ENCODE measurements at regions not wholly inside any gene's neighbourhood (a gene's known extent, or its start where the extent isn't known, plus 50 kb on each side); places are given as distances from the start of the nearest gene placed in this dataset.

GRCh38 chr3:33932010-33932764 is 133.8 kb downstream of the PDCD6IP start:
- Histone ChIP-seq H3K4me2 (replicated peaks; ENCODE audit: low read depth, low read length, poor library complexity, severe bottlenecking) (no peak overlapping the region), H2AFZ (ENCODE audit: insufficient read depth, low read depth, low read length, poor library complexity, severe bottlenecking) (no peak overlapping the region), H3K4me3 (ENCODE audit: control extremely low read depth in 1 of 5, extremely low read depth in 1 of 5, insufficient read depth in 1 of 5, low read depth in 2 of 5, low read length in 4 of 5) (no peak overlapping the region), H3K27ac (ENCODE audit: low read length in 2 of 2) (no peak overlapping the region), H3K79me2 (ENCODE audit: control insufficient read depth, insufficient read depth, low read length) (no peaks in the 10 kb centered on the region), H3K27me3 (replicated peaks in 1 of 4; ENCODE audit: control extremely low read depth in 1 of 4, control insufficient read depth in 3 of 4, insufficient read depth in 4 of 4, low read length in 3 of 4) (peaks cover 0 to 3% (median 0%) of the 10 kb centered on the region in 4 experiments), H3K4me1 (ENCODE audit: control insufficient read depth in 2 of 2, insufficient read depth in 2 of 2, low read length in 2 of 2) (no peaks in the 10 kb centered on the region), H4K20me1 (ENCODE audit: control insufficient read depth, insufficient read depth, low read length, poor library complexity, severe bottlenecking) (no peaks in the 10 kb centered on the region), H3K36me3 (replicated peaks in 1 of 2; ENCODE audit: control extremely low read depth in 1 of 2, control insufficient read depth in 1 of 2, extremely low read depth in 1 of 2, insufficient read depth in 2 of 2, low read length in 1 of 2) (no peaks in the 10 kb centered on the region), H3K9me3 (ENCODE audit: control extremely low read depth in 1 of 3, control insufficient read depth in 2 of 3, insufficient read depth in 1 of 3, low read length in 2 of 3) (no peaks in the 10 kb centered on the region), H3K9ac (ENCODE audit: low read length) (no peak overlapping the region)
- H3K27me3 Mint-ChIP-seq = peaks cover 3% of the 10 kb centered on the region
- H3K9me3 Mint-ChIP-seq (ENCODE audit: insufficient read depth) = no peaks in the 10 kb centered on the region
- ChIA-PET CTCF (no interaction called here), POLR2A (no interaction called here)
- no peaks in the 10 kb centered on the region for H3K4me1 Mint-ChIP-seq
- WGBS (ENCODE audit: insufficient coverage) = 84% methylated on average over 2 of the region's 6 CpGs
- TF ChIP-seq CTCF (IDR thresholded peaks at IDR 0.05) = no peak
- no peak for TF ChIP-seq EZH2 (IDR thresholded peaks at IDR 0.05; ENCODE audit: borderline replicate concordance, insufficient read depth, low read depth, low read length, poor library complexity, severe bottlenecking)
- no peak for ATAC-seq (ENCODE audit: low read depth)
- H3K27ac Mint-ChIP-seq = no peak overlapping the region
- no peak overlapping the region for H3K4me3 Mint-ChIP-seq
- intact Hi-C loops (cut with micrococcal nuclease) = no loop called here
- no peak for DNase-seq

- 81% methylated on average over 3 of the region's 3 CpGs for WGBS (ENCODE audit: insufficient coverage)
These were observed 137.9 kb downstream of the PDCD6IP start for GRCh38 chr3:33936171-33936920.

More at GRCh38 chr3:33936171-33936920, 137.9 kb downstream of the PDCD6IP start:
- no peak overlapping the region for H3K4me3 Mint-ChIP-seq
- H3K36me3 ChIP-seq (replicated peaks in 1 of 2; ENCODE audit: control extremely low read depth in 1 of 2, control insufficient read depth in 1 of 2, extremely low read depth in 1 of 2, insufficient read depth in 2 of 2, low read length in 1 of 2) = no peaks in the 10 kb centered on the region
- POLR2A ChIA-PET = no interaction called here
- no peak overlapping the region for H3K4me2 ChIP-seq (replicated peaks; ENCODE audit: low read depth, low read length, poor library complexity, severe bottlenecking)
- H3K27ac ChIP-seq (ENCODE audit: low read length in 2 of 2) = no peak overlapping the region
- peaks cover 4% of the 10 kb centered on the region for H3K27me3 Mint-ChIP-seq
- peaks cover 0 to 3% (median 0%) of the 10 kb centered on the region in 4 experiments for H3K27me3 ChIP-seq (replicated peaks in 1 of 4; ENCODE audit: control extremely low read depth in 1 of 4, control insufficient read depth in 3 of 4, insufficient read depth in 4 of 4, low read length in 3 of 4)
- no peak for DNase-seq
- H4K20me1 ChIP-seq (ENCODE audit: control insufficient read depth, insufficient read depth, low read length, poor library complexity, severe bottlenecking) = no peaks in the 10 kb centered on the region
- H3K9me3 ChIP-seq (ENCODE audit: control extremely low read depth in 1 of 3, control insufficient read depth in 2 of 3, insufficient read depth in 1 of 3, low read length in 2 of 3) = no peaks in the 10 kb centered on the region
- TF ChIP-seq CTCF (IDR thresholded peaks at IDR 0.05) = no peak
- TF ChIP-seq EZH2 (IDR thresholded peaks at IDR 0.05; ENCODE audit: borderline replicate concordance, insufficient read depth, low read depth, low read length, poor library complexity, severe bottlenecking) = no peak
- no peak overlapping the region for H2AFZ ChIP-seq (ENCODE audit: insufficient read depth, low read depth, low read length, poor library complexity, severe bottlenecking)
- intact Hi-C loops (cut with micrococcal nuclease) = no loop called here
- no peaks in the 10 kb centered on the region for H3K4me1 Mint-ChIP-seq
- CTCF ChIA-PET = no interaction called here
- H3K9me3 Mint-ChIP-seq (ENCODE audit: insufficient read depth) = no peaks in the 10 kb centered on the region
- no peak overlapping the region for H3K4me3 ChIP-seq (ENCODE audit: control extremely low read depth in 1 of 5, extremely low read depth in 1 of 5, insufficient read depth in 1 of 5, low read depth in 2 of 5, low read length in 4 of 5)
- H3K4me1 ChIP-seq (ENCODE audit: control insufficient read depth in 2 of 2, insufficient read depth in 2 of 2, low read length in 2 of 2) = no peaks in the 10 kb centered on the region
- no peak for ATAC-seq (ENCODE audit: low read depth)
- H3K9ac ChIP-seq (ENCODE audit: low read length) = no peak overlapping the region
- H3K79me2 ChIP-seq (ENCODE audit: control insufficient read depth, insufficient read depth, low read length) = no peaks in the 10 kb centered on the region
- no peak overlapping the region for H3K27ac Mint-ChIP-seq
